HEK293 (cell line): ENCODE measurements at regions not wholly inside any gene's neighbourhood (a gene's known extent, or its start where the extent isn't known, plus 50 kb on each side); places are given as distances from the start of the nearest gene placed in this dataset.

ENCODE experiments used
- CTCF ChIA-PET: fragments of 350-600 bp; formaldehyde crosslinking; extraction: SDS; loops from one replicate; lab custom pipeline; 2021; ENCODE audit warnings: antibody characterized with exemption; lab: Yijun Ruan, JAX
- POLR2A ChIA-PET: fragments of 300-600 bp; formaldehyde crosslinking; extraction: SDS; loops from one replicate; lab custom pipeline; 2020; ENCODE audit warnings: antibody characterized with exemption, inconsistent platforms; lab: Yijun Ruan, JAX
- H3K27ac ChIP-seq: fragments of 200-500 bp; sonication (Bioruptor generic); 2 replicates; pipeline ENCODE4 v1.5.1; 2014; ENCODE audit warnings: low read depth, low read length, control low read depth, inconsistent platforms; ENCODE audit errors: extremely low read depth
- H3K36me3 ChIP-seq, 2 experiments: fragments of 200-500 bp in 1 of 2; sonication (Bioruptor generic) in 1 of 2; 1 replicate in 1 of 2; 2 replicates in 1 of 2; pipeline ENCODE4 v1.5.1; 2014 to 2017; ENCODE audit warnings: inconsistent platforms in 2 of 2, low read length in 2 of 2; ENCODE audit not compliant: control insufficient read depth in 2 of 2, insufficient read depth in 1 of 2
- H3K4me1 ChIP-seq: fragments of 200-500 bp; sonication (Bioruptor generic); 2 replicates; pipeline ENCODE4 v1.5.1; 2014; ENCODE audit warnings: mild to moderate bottlenecking, low read length, inconsistent platforms; ENCODE audit not compliant: control insufficient read depth, insufficient read depth
- H3K4me3 ChIP-seq: 2 replicates; pipeline ENCODE4 v1.5.1; 2011; ENCODE audit warnings: low read depth, mild to moderate bottlenecking, control low read depth, low read length, moderate library complexity
- H3K9me3 ChIP-seq: fragments of 200-500 bp; sonication (Bioruptor generic); 2 replicates; pipeline ENCODE4 v1.5.1; 2014; ENCODE audit warnings: low read depth, low read length, inconsistent platforms; ENCODE audit not compliant: control insufficient read depth, insufficient read depth
- ATF2 ChIP-seq: fragments of 450-650 bp; formaldehyde crosslinking; IDR thresholded peaks from 2 replicates; pipeline ENCODE4 v1.5.1; 2016; ENCODE audit warnings: missing biosample characterization, missing genetic modification characterization, low read depth
- CTCF ChIP-seq: fragments of 450-650 bp; formaldehyde crosslinking; IDR thresholded peaks from 2 replicates; pipeline ENCODE4 v1.5.1; 2016; ENCODE audit warnings: missing biosample characterization, missing genetic modification characterization
- IKZF3 ChIP-seq: fragments of 450-650 bp; IDR thresholded peaks from 2 replicates; pipeline ENCODE4 v1.5.0; 2018; ENCODE audit warnings: missing biosample characterization, mild to moderate bottlenecking, missing genetic modification characterization, moderate library complexity
- PATZ1 ChIP-seq: fragments of 450-650 bp; formaldehyde crosslinking; IDR thresholded peaks from 2 replicates; pipeline ENCODE4 v1.5.1; 2016; ENCODE audit warnings: missing biosample characterization, missing genetic modification characterization
- PBX3 ChIP-seq: sonication (generic); formaldehyde crosslinking; IDR thresholded peaks from 2 replicates; pipeline ENCODE4 v1.8.1; 2022; ENCODE audit warnings: mild to moderate bottlenecking, moderate library complexity, missing genetic modification reagents
- PRDM1 ChIP-seq: fragments of 450-650 bp; formaldehyde crosslinking; IDR thresholded peaks from 2 replicates; pipeline ENCODE4; 2016; ENCODE audit warnings: missing biosample characterization, missing genetic modification characterization
- ZBTB8A ChIP-seq: fragments of 450-650 bp; formaldehyde crosslinking; IDR thresholded peaks from 2 replicates; pipeline ENCODE4 v1.5.1; 2016; ENCODE audit warnings: missing biosample characterization, missing genetic modification characterization
- ZNF121 ChIP-seq: fragments of 450-650 bp; formaldehyde crosslinking; IDR thresholded peaks from 2 replicates; pipeline ENCODE4 v1.5.1; 2016; ENCODE audit warnings: missing biosample characterization, missing genetic modification characterization
- ZNF133 ChIP-seq: fragments of 450-650 bp; formaldehyde crosslinking; IDR thresholded peaks from 2 replicates; pipeline ENCODE4 v1.5.1; 2016; ENCODE audit warnings: missing biosample characterization, missing genetic modification characterization
- ZNF140 ChIP-seq: fragments of 450-650 bp; formaldehyde crosslinking; IDR thresholded peaks from 2 replicates; pipeline ENCODE4 v1.5.1; 2016; ENCODE audit warnings: missing biosample characterization, missing genetic modification characterization
- ZNF221 ChIP-seq: fragments of 450-650 bp; formaldehyde crosslinking; IDR thresholded peaks from 2 replicates; pipeline ENCODE4 v1.5.1; 2017; ENCODE audit warnings: missing biosample characterization, missing genetic modification characterization, borderline replicate concordance
- ZNF335 ChIP-seq: fragments of 450-650 bp; formaldehyde crosslinking; conservative IDR thresholded peaks from 2 replicates; pipeline ENCODE4 v1.5.1; 2016; ENCODE audit warnings: missing biosample characterization, missing genetic modification characterization
- ZNF362 ChIP-seq: fragments of 450-650 bp; formaldehyde crosslinking; IDR thresholded peaks from 2 replicates; pipeline ENCODE4 v1.5.1; 2016; ENCODE audit warnings: missing biosample characterization, missing genetic modification characterization
- ZNF426 ChIP-seq: fragments of 450-650 bp; formaldehyde crosslinking; IDR thresholded peaks from 2 replicates; pipeline ENCODE4 v1.5.1; 2017; ENCODE audit warnings: missing biosample characterization, missing genetic modification characterization, mild to moderate bottlenecking, inconsistent platforms, moderate library complexity
- ZNF518A ChIP-seq: fragments of 450-650 bp; formaldehyde crosslinking; conservative IDR thresholded peaks from 2 replicates; pipeline ENCODE4 v1.5.1; 2016; ENCODE audit warnings: low read depth, missing biosample characterization, missing genetic modification characterization
- ZNF560 ChIP-seq: fragments of 450-650 bp; formaldehyde crosslinking; IDR thresholded peaks from 2 replicates; pipeline ENCODE4 v1.5.1; 2017; ENCODE audit warnings: missing biosample characterization, missing genetic modification characterization, borderline replicate concordance
- ZNF571 ChIP-seq: fragments of 450-650 bp; formaldehyde crosslinking; IDR thresholded peaks from 2 replicates; pipeline ENCODE4 v1.5.0; 2017; ENCODE audit warnings: missing biosample characterization, missing genetic modification characterization
- ZNF660 ChIP-seq: fragments of 450-650 bp; IDR thresholded peaks from 2 replicates; pipeline ENCODE4 v1.5.1; 2018; ENCODE audit warnings: missing biosample characterization, mild to moderate bottlenecking, missing genetic modification characterization
- ZNF664 ChIP-seq: fragments of 450-650 bp; formaldehyde crosslinking; IDR thresholded peaks from 2 replicates; pipeline ENCODE4 v1.5.1; 2016; ENCODE audit warnings: missing biosample characterization, missing genetic modification characterization
- ZNF747 ChIP-seq: fragments of 450-650 bp; formaldehyde crosslinking; IDR thresholded peaks from 2 replicates; pipeline ENCODE4 v1.5.1; 2016; ENCODE audit warnings: missing biosample characterization, missing genetic modification characterization
- ZNF837 ChIP-seq: fragments of 450-650 bp; formaldehyde crosslinking; IDR thresholded peaks from 2 replicates; pipeline ENCODE4 v1.5.1; 2016; ENCODE audit warnings: missing biosample characterization, missing genetic modification characterization

- no peak for TF ChIP-seq ZNF518A (tag by site-specific recombination)
- TF ChIP-seq ZNF560 (tag by site-specific recombination): no peak
- no peak for TF ChIP-seq ATF2
- TF ChIP-seq ZNF140 (tag by site-specific recombination): no peak
- no peak for TF ChIP-seq CTCF (tag by site-specific recombination)
- TF ChIP-seq ZNF133: no peak
Measured at GRCh38 chr5:39933061-39933460, 508.3 kb upstream of the DAB2 start (continued).

- ChIA-PET POLR2A (no interaction called here), CTCF (no interaction called here)
- no peaks in the 10 kb centered on the region for H3K36me3 ChIP-seq
- H3K4me3 ChIP-seq: no peak overlapping the region
- H3K27ac ChIP-seq: no peak overlapping the region
- H3K4me1 ChIP-seq: no peaks in the 10 kb centered on the region
- no peak for TF ChIP-seq ZNF837 (tag by site-specific recombination)
- TF ChIP-seq ZNF660: no peak
- no peak for TF ChIP-seq PRDM1 (tag by site-specific recombination)
- no peak for TF ChIP-seq IKZF3 (tag by site-specific recombination)
- TF ChIP-seq ZNF221 (tag by site-specific recombination): no peak
- no peaks in the 10 kb centered on the region for H3K9me3 ChIP-seq
Measured at GRCh38 chr5:39928709-39929108, 503.9 kb upstream of the DAB2 start.

- no peak overlapping the region for H3K4me3 ChIP-seq
- H3K36me3 ChIP-seq: no peaks in the 10 kb centered on the region
- ChIA-PET CTCF (interaction anchor here (1.1 kb wide), 1 partner anchor 206 kb away, joined by 3 read pairs; no protein-coding TSS in a partner anchor), POLR2A (no interaction called here)
- no peaks in the 10 kb centered on the region for H3K4me1 ChIP-seq
- no peaks in the 10 kb centered on the region for H3K9me3 ChIP-seq
- H3K27ac ChIP-seq: no peak overlapping the region
- TF ChIP-seq ZBTB8A (tag by site-specific recombination) (no peak), ZNF747 (tag by site-specific recombination) (no peak), PATZ1 (tag by site-specific recombination) (no peak), ZNF362 (tag by site-specific recombination) (no peak), ZNF664 (tag by site-specific recombination) (no peak), ZNF121 (no peak), ZNF571 (no peak), ZNF426 (tag by site-specific recombination) (no peak), ZNF335 (tag by site-specific recombination) (no peak), ZNF133 (no peak), IKZF3 (tag by site-specific recombination) (no peak), PBX3 (CRISPR knock-in tag) (no peak)
Measured at GRCh38 chr5:39919876-39920275, 495.1 kb upstream of the DAB2 start.
